GM23248 (cell line): ENCODE measurements at regions not wholly inside any gene's neighbourhood (a gene's known extent, or its start where the extent isn't known, plus 50 kb on each side); places are given as distances from the start of the nearest gene placed in this dataset.

ENCODE experiments used
- EZH2 ChIP-seq: fragments of 200-600 bp; sonication (generic); IDR thresholded peaks from 2 replicates; pipeline ENCODE4 v1.6.1; 2018; ENCODE audit warnings: antibody characterized with exemption, mild to moderate bottlenecking; ENCODE audit not compliant: insufficient read depth, poor library complexity, severe bottlenecking
- EZH2phosphoT487 ChIP-seq: fragments of 200-600 bp; sonication (generic); IDR thresholded peaks from 2 replicates; pipeline ENCODE4 v1.6.1; 2018; ENCODE audit warnings: antibody characterized with exemption, moderate library complexity, mild to moderate bottlenecking, low read depth; ENCODE audit not compliant: insufficient read depth

DNA sequence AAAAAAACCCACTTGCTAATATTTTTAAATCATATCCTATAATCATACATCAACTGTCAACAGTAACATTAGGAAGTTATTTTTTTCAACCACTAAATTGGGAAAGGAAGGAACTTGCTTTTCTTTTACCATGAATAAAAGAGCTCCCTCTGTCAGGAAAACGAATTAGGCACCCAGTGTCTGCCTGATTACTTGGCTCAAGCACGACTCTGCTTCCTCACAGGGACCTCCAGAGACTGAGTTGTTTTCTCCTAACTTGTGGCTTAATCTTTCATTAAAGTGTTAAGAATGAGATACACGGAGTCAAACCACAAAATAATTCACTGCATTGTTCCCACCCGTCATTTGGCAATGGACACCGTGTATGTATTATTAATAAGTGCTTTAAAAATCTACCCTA is 1405.1 kb upstream of the EYS start:
- TF ChIP-seq EZH2 = no peak
- no peak for TF ChIP-seq EZH2phosphoT487
